ENCODE measurements at regions not wholly inside any gene's neighbourhood (a gene's known extent, or its start where the extent isn't known, plus 50 kb on each side); places are given as distances from the start of the nearest gene placed in this dataset.
"Not testable (repeated sequence)": the region's sequence is repeated elsewhere in the genome, so short reads cannot be mapped to it uniquely, and the experiment has no call there.

DNA sequence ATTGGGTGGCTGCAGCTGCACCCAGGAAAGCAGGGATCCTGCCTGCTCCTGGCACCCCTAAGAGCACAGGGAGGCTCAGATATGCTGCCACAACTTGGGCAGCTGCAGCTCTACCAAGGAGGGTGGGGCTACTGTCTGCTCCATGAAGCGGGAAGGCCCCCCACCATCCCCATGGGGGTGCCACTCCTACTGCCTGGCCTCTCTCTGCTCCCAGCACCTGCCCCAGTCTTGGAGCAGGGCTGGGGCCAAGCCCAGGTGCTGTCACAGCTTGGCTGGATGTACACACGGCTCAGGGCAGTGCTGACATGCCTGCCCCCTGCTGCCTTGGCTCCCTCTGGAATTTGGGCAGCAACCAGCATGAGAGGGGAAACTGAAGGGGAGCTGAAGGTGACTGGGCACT lies 214.7 kb upstream of the PLPPR1 start:
- DNase-seq: no peak

DNA sequence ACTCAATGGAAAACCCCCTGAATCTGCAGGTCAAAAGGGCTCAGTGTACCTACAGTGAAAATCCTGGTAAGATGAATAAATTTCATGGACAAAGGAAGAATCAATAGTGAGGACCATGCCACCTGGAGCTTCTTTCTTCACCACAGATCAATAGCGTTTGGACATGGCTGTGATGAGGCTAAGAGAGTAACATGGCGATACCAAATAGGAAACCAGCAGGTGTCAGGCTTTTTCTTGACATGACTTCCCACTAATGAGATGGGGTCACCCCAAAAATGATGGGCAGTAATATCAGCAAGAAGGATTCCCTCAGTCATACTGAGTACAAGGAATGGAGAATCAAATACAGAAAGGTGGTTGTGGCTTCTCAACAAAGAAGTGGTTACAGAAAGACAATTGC lies 208.5 kb upstream of the PLPPR1 start:
- DNase-seq: no peak

- not testable (repeated sequence) for DNase-seq
These were observed 195.5 kb upstream of the PLPPR1 start for GRCh38 chr9:100833035-100833434.

DNA sequence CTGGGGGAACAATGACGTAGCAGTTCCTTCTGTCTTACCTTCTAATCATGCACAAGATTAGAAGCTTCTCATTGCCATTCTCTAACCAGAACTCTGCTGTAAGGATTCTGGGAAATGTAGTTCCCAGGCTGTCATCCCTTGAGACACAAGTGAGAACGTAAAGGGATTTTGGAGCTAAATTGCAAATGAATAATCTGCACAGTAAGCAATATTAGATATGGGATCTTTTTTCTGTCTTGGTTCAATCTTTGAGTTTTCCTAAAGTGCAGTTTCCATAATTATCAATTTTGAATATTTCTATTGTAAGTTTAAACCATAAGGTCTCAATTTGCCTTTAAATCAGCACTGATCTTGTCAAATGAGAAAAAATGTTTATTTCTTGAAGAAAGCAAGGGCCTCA lies 189.7 kb upstream of the PLPPR1 start:
- DNase-seq: no peak

GRCh38 chr9:100848726-100849125 lies 179.8 kb upstream of the PLPPR1 start:
- DNase-seq: no peak

- no peak for DNase-seq
These were observed 176.4 kb upstream of the PLPPR1 start for GRCh38 chr9:100852088-100852487.

- DNase-seq: no peak
These were observed 172.3 kb upstream of the PLPPR1 start for GRCh38 chr9:100856238-100856637.

GRCh38 chr9:100865111-100865510 lies 163.4 kb upstream of the PLPPR1 start:
- no peak for DNase-seq

- no peak for DNase-seq
These were observed 162.9 kb upstream of the PLPPR1 start for GRCh38 chr9:100865648-100866047.

GRCh38 chr9:100869326-100869725 lies 159.2 kb upstream of the PLPPR1 start:
- no peak for DNase-seq

GRCh38 chr9:100879884-100880283 lies 148.6 kb upstream of the PLPPR1 start:
- no peak for DNase-seq

GRCh38 chr9:100880284-100880683 lies 148.2 kb upstream of the PLPPR1 start:
- no peak for DNase-seq

- DNase-seq: no peak
These were observed 144.0 kb upstream of the PLPPR1 start for GRCh38 chr9:100884518-100884917.

DNA sequence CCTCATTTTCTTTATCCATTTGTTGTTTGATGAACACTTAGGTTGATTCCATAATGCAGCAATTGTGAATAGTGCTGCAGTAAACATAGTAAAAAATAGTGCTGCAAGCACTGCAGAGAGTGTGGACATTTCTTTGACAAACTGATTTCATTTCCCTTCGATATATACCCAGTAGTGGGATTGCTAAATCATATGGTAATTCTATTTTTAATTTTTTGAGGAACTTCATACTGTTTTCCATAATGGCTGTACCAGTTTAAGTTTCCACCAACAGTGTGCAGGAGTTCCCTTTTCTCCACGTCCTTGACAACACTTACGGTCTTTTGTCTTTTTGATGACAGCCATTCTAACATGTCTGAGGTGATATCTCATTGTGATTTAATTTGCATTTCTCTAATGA lies 138.2 kb upstream of the PLPPR1 start:
- no peak for DNase-seq

DNA sequence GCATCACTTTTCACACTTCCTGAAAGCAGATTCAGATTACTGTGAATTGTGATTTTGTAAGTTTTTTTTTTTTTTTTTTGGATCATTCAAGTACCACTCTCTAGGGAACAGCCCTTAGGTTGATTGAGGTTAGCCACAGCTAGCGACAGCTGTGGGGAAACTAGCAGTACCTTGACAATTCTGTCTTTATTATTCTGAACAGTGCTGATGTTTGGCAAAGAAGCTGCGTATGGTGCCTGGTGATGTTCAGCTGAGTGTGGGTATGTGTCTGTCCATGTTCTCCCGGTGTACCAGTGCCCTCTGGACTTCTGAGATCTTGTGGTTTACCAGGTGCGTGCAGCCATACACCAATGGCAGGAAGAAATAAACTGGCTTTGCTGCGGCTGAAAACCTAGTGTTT lies 117.3 kb upstream of the PLPPR1 start:
- no peak for DNase-seq

- DNase-seq: no peak
These were observed 115.3 kb upstream of the PLPPR1 start for GRCh38 chr9:100913257-100913656.

GRCh38 chr9:100914266-100914665 lies 114.3 kb upstream of the PLPPR1 start:
- no peak for DNase-seq

GRCh38 chr9:100919506-100919905 lies 109.0 kb upstream of the PLPPR1 start:
- DNase-seq: no peak

DNA sequence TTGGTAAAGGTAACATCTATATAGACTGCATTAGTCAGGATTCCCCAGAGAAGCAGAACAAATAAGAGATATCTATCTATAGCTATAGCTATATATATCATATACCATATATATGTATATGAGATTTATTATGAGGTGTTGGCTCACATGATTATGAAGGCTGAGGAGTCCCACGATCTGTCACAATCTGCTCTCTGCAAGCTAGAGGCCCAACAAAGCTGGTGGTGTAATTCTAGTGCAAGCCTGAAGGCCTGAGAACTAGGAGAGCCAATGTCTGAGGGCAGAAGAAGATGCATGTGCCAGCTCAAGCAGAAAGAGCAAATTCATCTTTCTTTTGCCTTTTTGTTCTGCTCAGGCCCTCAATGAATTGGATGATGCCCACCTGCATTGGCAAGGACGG lies 102.2 kb upstream of the PLPPR1 start:
- no peak for DNase-seq

DNA sequence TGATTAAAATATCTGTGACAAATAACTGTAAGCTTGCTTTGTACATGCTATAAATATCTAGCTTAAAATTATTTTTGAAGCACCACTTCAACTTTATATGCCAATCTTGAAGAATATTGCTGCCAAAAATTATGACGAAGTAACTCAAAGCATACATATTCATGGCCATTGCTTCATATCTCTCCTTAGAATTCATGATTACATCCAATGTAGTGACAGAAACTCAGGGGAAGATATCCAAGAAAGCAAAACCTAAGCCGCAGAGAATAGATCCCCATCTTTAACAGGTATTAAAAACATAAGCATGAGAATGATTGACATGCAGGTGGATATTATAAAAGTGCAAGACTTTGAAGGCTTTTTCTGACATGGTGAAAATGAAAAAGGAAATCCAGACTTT lies 100.8 kb upstream of the PLPPR1 start:
- DNase-seq: no peak

DNA sequence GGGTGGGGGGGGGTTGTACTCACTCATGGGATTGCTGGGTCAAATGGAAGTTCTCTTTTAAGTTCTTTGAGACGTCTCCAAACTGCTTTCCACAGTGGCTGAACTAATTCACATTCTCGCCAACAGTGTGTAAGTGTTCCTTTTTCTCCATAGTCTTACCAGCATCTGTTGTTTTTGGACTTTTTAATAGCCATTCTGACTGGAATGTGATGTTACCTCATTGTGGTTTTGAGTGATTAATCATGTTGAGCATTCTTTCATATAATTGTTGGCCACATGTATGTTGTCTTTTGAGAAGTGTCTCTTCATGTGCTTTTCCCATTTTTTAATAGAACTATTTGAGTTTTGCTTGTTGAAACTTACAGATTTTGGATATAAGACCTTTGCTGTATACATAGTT lies 94.9 kb upstream of the PLPPR1 start:
- DNase-seq: no peak

DNA sequence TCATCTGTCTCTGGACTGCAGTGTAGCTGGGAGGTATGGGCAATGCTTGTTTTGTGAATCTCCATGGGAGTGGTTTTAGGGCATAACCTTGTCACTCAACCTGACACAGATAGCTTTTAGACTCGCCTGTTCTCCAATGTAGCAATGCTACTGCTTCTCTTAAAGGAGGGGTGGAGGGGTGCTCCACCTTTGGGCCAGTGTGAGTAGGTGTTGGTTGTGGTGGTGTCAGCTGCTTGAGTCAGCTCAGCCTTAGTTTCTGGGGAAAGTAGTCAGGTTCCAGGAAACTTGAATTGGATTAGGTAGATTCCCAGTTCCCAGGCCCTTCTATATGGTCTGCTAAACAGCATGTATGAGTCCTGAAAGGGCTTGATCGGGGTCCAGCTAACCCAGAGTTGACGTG lies 91.1 kb upstream of the PLPPR1 start:
- DNase-seq: no peak

- no peak for DNase-seq
These were observed 90.0 kb upstream of the PLPPR1 start for GRCh38 chr9:100938507-100938906.

DNA sequence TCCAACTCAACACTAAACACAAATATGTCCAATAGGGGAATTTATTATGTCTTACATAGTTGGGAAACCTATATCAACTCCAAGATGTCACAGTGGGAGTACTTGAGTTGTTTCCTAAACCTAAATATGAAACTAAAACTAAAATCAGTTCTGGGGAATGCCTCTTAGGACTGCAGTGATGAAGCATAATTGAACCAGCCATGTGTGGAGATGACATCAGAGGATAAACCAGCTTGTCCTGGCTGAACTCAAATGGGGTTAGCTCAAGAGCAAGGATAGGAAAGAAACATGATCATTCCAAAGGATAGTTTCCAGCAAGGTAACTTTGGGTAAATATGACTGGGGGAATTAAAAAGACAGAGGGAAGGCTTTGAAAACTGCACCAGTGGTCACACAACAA lies 88.9 kb upstream of the PLPPR1 start:
- no peak for DNase-seq

DNA sequence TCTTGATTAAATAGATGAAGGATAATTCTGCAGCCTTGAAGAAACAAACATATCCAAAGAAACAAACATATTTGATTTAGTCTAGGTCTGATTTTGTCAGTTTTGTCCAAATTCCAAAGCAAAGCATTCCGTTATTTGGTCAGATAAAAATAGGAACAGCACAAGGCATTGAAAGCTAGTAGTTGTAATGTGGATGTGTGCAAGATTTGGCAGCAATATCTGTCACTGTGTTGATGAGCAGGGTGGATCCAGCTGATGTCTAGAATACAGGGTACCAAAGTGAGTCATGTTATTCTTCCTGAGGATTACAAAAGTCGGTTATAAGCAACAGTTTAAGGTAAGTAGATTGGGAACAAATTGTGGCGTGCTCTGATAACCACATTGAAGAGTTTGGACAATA lies 69.3 kb upstream of the PLPPR1 start:
- DNase-seq: no peak

All from T-helper 9 cell (primary cell).